Fibroblast of skin of right biceps (primary cell): ENCODE measurements at regions not wholly inside any gene's neighbourhood (a gene's known extent, or its start where the extent isn't known, plus 50 kb on each side); places are given as distances from the start of the nearest gene placed in this dataset.
"Not testable (repeated sequence)": the region's sequence is repeated elsewhere in the genome, so short reads cannot be mapped to it uniquely, and the experiment has no call there.

ENCODE experiments used
- DNase-seq: peaks from one replicate; pipeline ENCODE4 v3.0.0-alpha.2; 2013

GRCh38 chr22:33971561-33971961, 51.3 kb upstream of the LARGE1 start:
- no peak for DNase-seq

- no peak for DNase-seq
Measured at GRCh38 chr22:33975841-33976240, 55.6 kb upstream of the LARGE1 start.

GRCh38 chr22:33983558-33983957, 63.3 kb upstream of the LARGE1 start:
- no peak for DNase-seq

- DNase-seq = no peak
Measured at GRCh38 chr22:33984211-33984610, 63.9 kb upstream of the LARGE1 start.

- no peak for DNase-seq
Measured at GRCh38 chr22:33984656-33985285, 64.5 kb upstream of the LARGE1 start.

GRCh38 chr22:33985506-33985905, 65.2 kb upstream of the LARGE1 start:
- no peak for DNase-seq

- DNase-seq = no peak
Measured at GRCh38 chr22:33986167-33986771, 66.0 kb upstream of the LARGE1 start.

GRCh38 chr22:33986954-33987353, 66.7 kb upstream of the LARGE1 start:
- no peak for DNase-seq

- not testable (repeated sequence) for DNase-seq
Measured at GRCh38 chr22:33989263-33989662, 69.0 kb upstream of the LARGE1 start.

- no peak for DNase-seq
Measured at GRCh38 chr22:33991620-33992019, 71.3 kb upstream of the LARGE1 start.

- no peak for DNase-seq
Measured at GRCh38 chr22:33996824-33997223, 76.5 kb upstream of the LARGE1 start.

- no peak for DNase-seq
Measured at GRCh38 chr22:34000879-34001526, 80.7 kb upstream of the LARGE1 start.

GRCh38 chr22:34001701-34002466, 81.6 kb upstream of the LARGE1 start:
- DNase-seq = no peak

GRCh38 chr22:34004058-34004457, 83.8 kb upstream of the LARGE1 start:
- no peak for DNase-seq

GRCh38 chr22:34010259-34010658, 90.0 kb upstream of the LARGE1 start:
- no peak for DNase-seq

- DNase-seq = no peak
Measured at GRCh38 chr22:34015642-34016041, 95.4 kb upstream of the LARGE1 start.

GRCh38 chr22:34017205-34017604, 96.9 kb upstream of the LARGE1 start:
- DNase-seq = no peak

GRCh38 chr22:34019190-34019845, 99.0 kb upstream of the LARGE1 start:
- DNase-seq = no peak

- no peak for DNase-seq
Measured at GRCh38 chr22:34035209-34035608, 114.9 kb upstream of the LARGE1 start.

GRCh38 chr22:34036931-34037330, 116.7 kb upstream of the LARGE1 start:
- DNase-seq = no peak

GRCh38 chr22:34038801-34039555, 118.7 kb upstream of the LARGE1 start:
- no peak for DNase-seq

GRCh38 chr22:34045311-34045710, 125.0 kb upstream of the LARGE1 start:
- no peak for DNase-seq
